ENCODE measurements at regions not wholly inside any gene's neighbourhood (a gene's known extent, or its start where the extent isn't known, plus 50 kb on each side); places are given as distances from the start of the nearest gene placed in this dataset.

DNA sequence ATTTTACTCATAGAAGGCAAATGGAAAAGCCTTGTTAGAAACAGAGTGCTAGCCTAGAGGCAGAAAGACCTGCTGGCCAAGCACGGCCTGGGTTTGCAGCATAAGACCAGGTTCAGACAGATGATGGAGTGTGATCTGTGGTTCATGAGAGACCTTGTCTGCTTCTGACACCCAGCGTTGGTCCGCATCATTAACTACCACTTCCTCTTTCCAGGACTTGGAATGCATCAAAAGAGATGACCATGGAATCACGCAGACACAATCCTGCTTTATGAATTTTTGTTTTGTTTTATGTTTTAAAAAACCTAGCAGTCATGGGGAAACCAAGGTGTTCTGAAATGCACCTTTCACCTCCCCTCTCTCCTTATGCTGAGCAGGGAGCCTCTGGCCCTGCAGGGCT, 76.8 kb upstream of the SYNDIG1 start:
- Mint-ChIP-seq H3K27me3 (ENCODE audit: insufficient read depth, unreplicated experiment) (peaks cover 26% of the 10 kb centered on the region), H3K27ac (ENCODE audit: unreplicated experiment) (no peak overlapping the region), H3K4me3 (ENCODE audit: unreplicated experiment) (no peak overlapping the region), H3K36me3 (ENCODE audit: insufficient read depth, unreplicated experiment) (no peaks in the 10 kb centered on the region), H3K4me1 (ENCODE audit: low read depth, unreplicated experiment) (no peaks in the 10 kb centered on the region), H3K9me3 (ENCODE audit: unreplicated experiment) (no peaks in the 10 kb centered on the region)
- H3K27me3 ChIP-seq (replicated peaks; ENCODE audit: control insufficient read depth, insufficient read depth, low read length) = no peaks in the 10 kb centered on the region; the same call in 1 of the 2 replicates
- ChIA-PET POLR2A (no interaction called here), CTCF (no interaction called here)
- no peaks in the 10 kb centered on the region for H3K36me3 ChIP-seq (ENCODE audit: control insufficient read depth, insufficient read depth, low read length)
- no peaks in the 10 kb centered on the region for H3K9me3 ChIP-seq
- H3K4me1 ChIP-seq = no peaks in the 10 kb centered on the region
- DNase-seq = no peak
- TF ChIP-seq, protein P1, sequence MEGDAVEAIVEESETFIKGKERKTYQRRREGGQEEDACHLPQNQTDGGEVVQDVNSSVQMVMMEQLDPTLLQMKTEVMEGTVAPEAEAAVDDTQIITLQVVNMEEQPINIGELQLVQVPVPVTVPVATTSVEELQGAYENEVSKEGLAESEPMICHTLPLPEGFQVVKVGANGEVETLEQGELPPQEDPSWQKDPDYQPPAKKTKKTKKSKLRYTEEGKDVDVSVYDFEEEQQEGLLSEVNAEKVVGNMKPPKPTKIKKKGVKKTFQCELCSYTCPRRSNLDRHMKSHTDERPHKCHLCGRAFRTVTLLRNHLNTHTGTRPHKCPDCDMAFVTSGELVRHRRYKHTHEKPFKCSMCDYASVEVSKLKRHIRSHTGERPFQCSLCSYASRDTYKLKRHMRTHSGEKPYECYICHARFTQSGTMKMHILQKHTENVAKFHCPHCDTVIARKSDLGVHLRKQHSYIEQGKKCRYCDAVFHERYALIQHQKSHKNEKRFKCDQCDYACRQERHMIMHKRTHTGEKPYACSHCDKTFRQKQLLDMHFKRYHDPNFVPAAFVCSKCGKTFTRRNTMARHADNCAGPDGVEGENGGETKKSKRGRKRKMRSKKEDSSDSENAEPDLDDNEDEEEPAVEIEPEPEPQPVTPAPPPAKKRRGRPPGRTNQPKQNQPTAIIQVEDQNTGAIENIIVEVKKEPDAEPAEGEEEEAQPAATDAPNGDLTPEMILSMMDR (IDR thresholded peaks at IDR 0.05; ENCODE audit: insufficient read depth in 1 of 2, low read depth in 1 of 2, low read length in 1 of 2, severe bottlenecking in 1 of 2, unreplicated experiment in 1 of 2) = no peak
- H3K4me3 ChIP-seq (ENCODE audit: low read depth, low read length) = no peak overlapping the region
- intact Hi-C loops (cut with micrococcal nuclease; ENCODE audit: unreplicated experiment) = no loop called here
- BruUV-seq (replicated peaks) = no TSS peak

DNA sequence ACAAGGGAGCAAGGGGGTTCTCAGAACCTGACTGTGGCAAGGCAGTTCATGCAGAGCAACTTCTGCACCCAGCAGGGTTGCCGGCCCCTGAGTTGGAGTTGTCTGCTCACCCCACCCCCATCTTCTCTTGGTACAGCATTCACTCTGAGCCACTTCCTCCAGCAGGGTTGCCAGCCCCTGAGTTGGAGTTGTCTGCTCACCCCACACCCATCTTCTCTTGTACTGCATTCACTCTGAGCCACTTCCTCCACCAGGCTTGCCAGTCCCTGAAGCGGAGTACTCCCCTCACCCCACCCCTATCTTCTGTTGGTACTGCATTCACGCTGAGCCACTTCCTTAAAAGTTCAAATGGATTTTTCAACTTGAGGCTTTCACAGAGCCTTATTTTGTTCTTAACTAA, 79.7 kb upstream of the SYNDIG1 start:
- H3K27ac Mint-ChIP-seq (ENCODE audit: unreplicated experiment) = no peak overlapping the region
- H3K9me3 Mint-ChIP-seq (ENCODE audit: unreplicated experiment) = no peaks in the 10 kb centered on the region
- H3K4me3 ChIP-seq (ENCODE audit: low read depth, low read length) = no peak overlapping the region
- H3K4me1 ChIP-seq = no peaks in the 10 kb centered on the region
- no peaks in the 10 kb centered on the region for H3K36me3 Mint-ChIP-seq (ENCODE audit: insufficient read depth, unreplicated experiment)
- ChIA-PET POLR2A (no interaction called here), CTCF (no interaction called here)
- H3K4me1 Mint-ChIP-seq (ENCODE audit: low read depth, unreplicated experiment) = no peaks in the 10 kb centered on the region
- H3K36me3 ChIP-seq (ENCODE audit: control insufficient read depth, insufficient read depth, low read length) = no peaks in the 10 kb centered on the region
- no peak for DNase-seq
- peaks cover 29% of the 10 kb centered on the region for H3K27me3 Mint-ChIP-seq (ENCODE audit: insufficient read depth, unreplicated experiment)
- no TSS peak for BruUV-seq (replicated peaks)
- TF ChIP-seq, protein P1 (IDR thresholded peaks at IDR 0.05; ENCODE audit: insufficient read depth in 1 of 2, low read depth in 1 of 2, low read length in 1 of 2, severe bottlenecking in 1 of 2, unreplicated experiment in 1 of 2) = no peak
- intact Hi-C loops (cut with micrococcal nuclease; ENCODE audit: unreplicated experiment) = no loop called here
- H3K9me3 ChIP-seq = no peaks in the 10 kb centered on the region
- no peaks in the 10 kb centered on the region; the same call in 1 of the 2 replicates for H3K27me3 ChIP-seq (replicated peaks; ENCODE audit: control insufficient read depth, insufficient read depth, low read length)
- H3K4me3 Mint-ChIP-seq (ENCODE audit: unreplicated experiment) = no peak overlapping the region

DNA sequence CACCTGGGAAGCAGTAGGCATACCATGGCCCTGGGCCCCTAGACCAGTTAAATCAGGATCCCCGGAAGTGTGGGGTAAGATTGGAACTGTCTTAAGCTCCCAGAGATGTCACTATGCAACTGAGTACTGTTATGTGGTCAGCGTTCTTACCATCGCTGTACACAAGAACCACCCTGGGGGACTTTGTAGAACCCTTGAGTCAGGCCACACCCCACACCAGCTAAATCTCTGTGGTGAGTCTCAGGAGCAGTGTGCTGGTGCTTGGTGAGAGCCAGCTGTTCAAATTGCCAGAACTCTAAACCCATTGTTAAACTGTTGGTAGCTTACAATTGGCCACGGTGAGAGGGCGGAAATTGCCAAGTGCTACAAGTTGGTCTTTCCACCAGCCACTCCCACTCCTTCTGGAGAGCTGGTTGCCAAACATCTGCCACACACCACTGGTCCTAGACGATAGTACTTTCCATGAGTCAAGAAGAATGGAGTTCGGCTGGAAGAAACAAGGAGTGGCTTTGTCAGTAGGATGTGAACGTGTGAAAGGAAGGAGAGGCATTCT, 80.5 kb upstream of the SYNDIG1 start:
- no peak for DNase-seq
- H3K27me3 Mint-ChIP-seq (ENCODE audit: insufficient read depth, unreplicated experiment) = peaks cover 33% of the 10 kb centered on the region
- Histone ChIP-seq H3K4me3 (ENCODE audit: low read depth, low read length) (no peak overlapping the region), H3K9me3 (no peaks in the 10 kb centered on the region), H3K36me3 (ENCODE audit: control insufficient read depth, insufficient read depth, low read length) (no peaks in the 10 kb centered on the region), H3K4me1 (no peaks in the 10 kb centered on the region), H3K27me3 (replicated peaks; ENCODE audit: control insufficient read depth, insufficient read depth, low read length) (no peaks in the 10 kb centered on the region; the same call in 1 of the 2 replicates)
- ChIA-PET POLR2A (no interaction called here), CTCF (no interaction called here)
- no peak overlapping the region for H3K4me3 Mint-ChIP-seq (ENCODE audit: unreplicated experiment)
- no peaks in the 10 kb centered on the region for H3K9me3 Mint-ChIP-seq (ENCODE audit: unreplicated experiment)
- no peaks in the 10 kb centered on the region for H3K4me1 Mint-ChIP-seq (ENCODE audit: low read depth, unreplicated experiment)
- H3K36me3 Mint-ChIP-seq (ENCODE audit: insufficient read depth, unreplicated experiment) = no peaks in the 10 kb centered on the region
- H3K27ac Mint-ChIP-seq (ENCODE audit: unreplicated experiment) = no peak overlapping the region
- intact Hi-C loops (cut with micrococcal nuclease; ENCODE audit: unreplicated experiment) = no loop called here
- no TSS peak for BruUV-seq (replicated peaks)
- TF ChIP-seq, protein P1 (IDR thresholded peaks at IDR 0.05; ENCODE audit: insufficient read depth in 1 of 2, low read depth in 1 of 2, low read length in 1 of 2, severe bottlenecking in 1 of 2, unreplicated experiment in 1 of 2) = no peak

Measured in Caco-2 (cell line).